ENCODE measurements at regions not wholly inside any gene's neighbourhood (a gene's known extent, or its start where the extent isn't known, plus 50 kb on each side); places are given as distances from the start of the nearest gene placed in this dataset.

- TF ChIP-seq CTCF (IDR thresholded peaks at IDR 0.05) = no peak
- no peak for TF ChIP-seq EZH2phosphoT487 (IDR thresholded peaks at IDR 0.05)
Measured at GRCh38 chr11:131290185-131290584, 80.2 kb upstream of the NTM start.
